GM06990 (cell line): ENCODE measurements at regions not wholly inside any gene's neighbourhood (a gene's known extent, or its start where the extent isn't known, plus 50 kb on each side); places are given as distances from the start of the nearest gene placed in this dataset.

Source experiments
- DNase-seq: peaks from one replicate; pipeline ENCODE4 v3.0.0-alpha.2; 2011; ENCODE audit not compliant: insufficient read length; ENCODE audit errors: extremely low read depth
- H3K27me3 ChIP-seq: replicated peaks from 2 replicates; pipeline ENCODE4 v1.6.0; 2011; ENCODE audit warnings: low read length; ENCODE audit not compliant: control insufficient read depth, insufficient read depth
- H3K36me3 ChIP-seq: 2 replicates; pipeline ENCODE4 v1.5.1; 2011; ENCODE audit warnings: low read length; ENCODE audit not compliant: control insufficient read depth, insufficient read depth
- H3K4me3 ChIP-seq: replicated peaks from 2 replicates; pipeline ENCODE4 v1.5.1; 2011; ENCODE audit warnings: low read depth, mild to moderate bottlenecking, control low read depth, low read length
- TF ChIP-seq, protein P1 (sequence below): IDR thresholded peaks from 2 replicates; pipeline ENCODE4 v1.5.1; 2011; ENCODE audit warnings: low read length, control low read depth, mild to moderate bottlenecking, inconsistent platforms; ENCODE audit not compliant: insufficient read depth, poor library complexity, severe bottlenecking

DNA sequence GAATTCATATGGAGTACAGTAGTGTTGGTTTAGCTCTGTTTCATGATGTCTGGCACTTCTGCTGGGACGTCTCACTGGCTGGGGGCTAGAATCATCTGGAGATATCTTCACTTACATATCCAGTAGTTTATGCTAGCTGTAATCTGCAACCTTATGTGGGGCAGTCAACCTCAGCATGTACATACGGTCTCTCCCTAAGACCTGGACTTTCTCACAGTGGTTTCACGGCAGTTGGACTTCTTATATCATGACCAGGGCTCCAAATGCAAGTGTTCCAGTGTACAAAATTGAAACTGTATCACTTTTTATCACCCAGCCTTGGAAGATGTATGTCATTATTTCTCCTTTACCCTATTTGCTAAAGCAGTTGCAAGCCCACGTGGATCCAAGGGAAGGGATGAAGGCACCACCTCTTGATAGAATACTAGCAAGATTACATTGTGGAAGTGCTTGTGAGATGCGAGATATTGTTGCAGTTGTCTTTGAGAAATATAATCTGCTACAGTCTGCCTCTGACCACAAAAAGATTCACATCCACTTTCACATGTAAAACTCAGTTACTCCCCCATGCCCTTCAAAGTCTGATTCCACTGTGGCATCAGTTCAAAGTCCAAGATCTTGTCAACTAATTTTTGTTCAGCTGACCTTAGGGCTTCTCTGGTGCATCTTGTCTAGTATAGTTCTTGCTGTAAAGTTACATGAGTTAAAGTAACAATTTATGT is 316.6 kb upstream of the NCAM1 start:
- TF ChIP-seq, protein P1, sequence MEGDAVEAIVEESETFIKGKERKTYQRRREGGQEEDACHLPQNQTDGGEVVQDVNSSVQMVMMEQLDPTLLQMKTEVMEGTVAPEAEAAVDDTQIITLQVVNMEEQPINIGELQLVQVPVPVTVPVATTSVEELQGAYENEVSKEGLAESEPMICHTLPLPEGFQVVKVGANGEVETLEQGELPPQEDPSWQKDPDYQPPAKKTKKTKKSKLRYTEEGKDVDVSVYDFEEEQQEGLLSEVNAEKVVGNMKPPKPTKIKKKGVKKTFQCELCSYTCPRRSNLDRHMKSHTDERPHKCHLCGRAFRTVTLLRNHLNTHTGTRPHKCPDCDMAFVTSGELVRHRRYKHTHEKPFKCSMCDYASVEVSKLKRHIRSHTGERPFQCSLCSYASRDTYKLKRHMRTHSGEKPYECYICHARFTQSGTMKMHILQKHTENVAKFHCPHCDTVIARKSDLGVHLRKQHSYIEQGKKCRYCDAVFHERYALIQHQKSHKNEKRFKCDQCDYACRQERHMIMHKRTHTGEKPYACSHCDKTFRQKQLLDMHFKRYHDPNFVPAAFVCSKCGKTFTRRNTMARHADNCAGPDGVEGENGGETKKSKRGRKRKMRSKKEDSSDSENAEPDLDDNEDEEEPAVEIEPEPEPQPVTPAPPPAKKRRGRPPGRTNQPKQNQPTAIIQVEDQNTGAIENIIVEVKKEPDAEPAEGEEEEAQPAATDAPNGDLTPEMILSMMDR: no peak
- H3K36me3 ChIP-seq: no peaks in the 10 kb centered on the region
- no peaks in the 10 kb centered on the region for H3K27me3 ChIP-seq
- no peak overlapping the region for H3K4me3 ChIP-seq
- DNase-seq: peak; percentile 31

DNA sequence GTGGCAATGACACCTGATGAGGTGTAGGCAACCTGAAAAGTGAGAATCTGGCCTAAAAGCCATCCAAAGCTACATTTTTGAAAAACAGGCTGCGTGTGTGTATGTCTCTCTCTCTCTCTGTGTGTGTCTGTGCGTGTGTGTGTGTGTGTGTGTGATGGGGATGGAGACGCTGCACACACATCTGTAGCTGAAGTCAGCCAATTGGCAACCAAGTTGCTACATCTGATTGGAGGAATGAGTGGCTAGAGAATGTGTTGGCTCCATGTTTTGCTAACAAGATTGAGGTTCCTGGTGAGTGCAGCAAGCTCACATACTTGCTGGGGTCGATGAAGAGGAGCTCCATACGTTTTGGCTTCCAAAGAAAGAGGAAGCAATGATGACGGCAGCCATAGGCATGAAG is 311.4 kb upstream of the NCAM1 start:
- DNase-seq: no peak
- Histone ChIP-seq H3K4me3 (no peak overlapping the region), H3K27me3 (no peaks in the 10 kb centered on the region), H3K36me3 (no peaks in the 10 kb centered on the region)
- TF ChIP-seq, protein P1: no peak

DNA sequence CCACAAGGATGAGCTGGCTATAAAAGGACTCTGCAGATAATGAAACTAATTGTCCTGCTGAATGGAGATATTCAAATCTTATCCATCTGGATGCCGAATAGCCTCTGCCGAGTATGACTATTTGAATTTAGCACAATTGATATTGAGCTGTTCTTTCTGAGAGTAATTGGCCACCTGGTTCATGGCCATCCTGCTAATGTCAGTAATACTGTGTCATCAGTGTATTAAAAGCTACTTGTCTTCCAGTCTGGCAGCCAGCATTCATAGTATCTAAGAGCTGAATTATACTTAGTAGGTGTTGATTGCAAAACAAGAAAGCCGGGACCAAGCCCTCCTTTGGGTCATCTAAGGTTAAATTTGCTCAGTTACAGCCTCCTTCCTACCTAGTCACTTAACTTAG is 310.7 kb upstream of the NCAM1 start:
- TF ChIP-seq, protein P1: no peak
- Histone ChIP-seq H3K4me3 (no peak overlapping the region), H3K36me3 (no peaks in the 10 kb centered on the region), H3K27me3 (no peaks in the 10 kb centered on the region)
- no peak for DNase-seq

DNA sequence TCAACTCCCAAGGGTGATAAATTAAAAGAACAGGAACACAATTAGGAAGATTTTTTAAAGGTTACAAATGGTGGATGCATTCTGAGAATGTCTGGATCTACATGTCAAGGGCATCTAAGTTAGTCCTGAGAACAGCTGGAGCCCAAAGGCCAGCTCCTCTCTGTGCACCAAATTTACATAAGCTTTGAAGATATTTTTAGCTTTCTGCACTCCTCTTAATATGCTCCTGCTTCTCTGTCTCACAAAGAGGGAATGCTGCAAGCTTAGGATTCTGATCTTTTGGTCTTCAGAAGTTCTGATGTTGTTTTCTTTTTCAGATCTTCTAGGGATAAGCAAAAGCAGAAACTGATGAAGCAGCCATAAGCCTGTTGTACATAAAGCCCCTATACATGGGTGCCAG is 309.8 kb upstream of the NCAM1 start:
- no peaks in the 10 kb centered on the region for H3K27me3 ChIP-seq
- H3K36me3 ChIP-seq: no peaks in the 10 kb centered on the region
- no peak for DNase-seq
- TF ChIP-seq, protein P1: no peak
- H3K4me3 ChIP-seq: no peak overlapping the region

DNA sequence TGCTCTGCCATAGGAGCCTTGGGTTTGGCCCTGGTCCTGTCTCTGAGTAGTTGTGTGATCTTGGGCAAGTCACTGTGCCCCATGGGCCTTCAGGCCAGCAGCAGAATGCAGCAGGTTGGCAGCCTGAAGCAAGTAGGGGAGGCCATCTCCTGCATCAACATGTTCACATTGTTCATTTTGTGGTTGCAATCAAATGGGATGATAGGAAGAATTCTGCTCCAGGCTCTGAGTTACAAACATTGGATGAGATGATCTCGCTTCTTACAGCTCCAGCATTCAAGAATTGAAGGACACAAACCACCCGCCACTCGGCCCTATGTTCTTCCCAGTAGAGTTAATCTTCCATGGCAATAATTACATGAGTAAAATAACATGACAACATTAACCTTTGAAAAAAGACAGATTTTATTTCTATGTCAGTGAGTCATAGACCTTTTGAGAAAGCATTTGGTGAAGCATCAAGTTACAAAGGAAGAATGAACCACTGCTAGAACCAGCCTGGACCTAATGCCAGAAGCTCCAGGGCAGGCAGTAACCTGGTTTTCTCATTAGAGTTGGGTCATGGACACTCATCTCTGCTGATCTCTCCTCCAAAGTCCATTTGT is 308.3 kb upstream of the NCAM1 start:
- no peaks in the 10 kb centered on the region for H3K27me3 ChIP-seq
- TF ChIP-seq, protein P1: no peak
- no peak overlapping the region for H3K4me3 ChIP-seq
- DNase-seq: no peak
- H3K36me3 ChIP-seq: no peaks in the 10 kb centered on the region

DNA sequence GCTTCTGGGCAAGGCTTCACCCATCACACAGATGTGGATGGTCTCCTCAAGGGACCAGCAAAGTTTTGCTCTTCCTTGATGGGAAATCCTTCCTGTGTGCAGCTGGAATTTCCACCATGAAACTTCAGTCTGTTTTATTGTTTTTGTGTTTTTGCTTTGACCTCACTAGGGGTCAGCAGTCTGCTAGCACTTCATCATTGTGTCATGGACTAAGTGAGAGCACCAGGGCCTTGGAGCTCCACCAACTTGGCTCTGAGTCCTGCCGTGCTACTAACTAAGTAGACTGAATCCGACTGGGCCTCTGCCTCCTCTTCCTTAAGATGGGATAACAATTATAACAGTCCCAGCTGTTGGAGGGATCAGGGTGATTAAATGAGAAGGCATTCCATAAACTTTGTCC is 305.8 kb upstream of the NCAM1 start:
- no peak for DNase-seq
- TF ChIP-seq, protein P1: no peak

More for the DNA sequence above, 305.8 kb upstream of the NCAM1 start:
- no peaks in the 10 kb centered on the region for H3K36me3 ChIP-seq
- H3K4me3 ChIP-seq: no peak overlapping the region
- H3K27me3 ChIP-seq: no peaks in the 10 kb centered on the region
